A549 (cell line): ENCODE measurements at regions not wholly inside any gene's neighbourhood (a gene's known extent, or its start where the extent isn't known, plus 50 kb on each side); places are given as distances from the start of the nearest gene placed in this dataset.

Experiments used
- ATAC-seq, 2 experiments: fragments of 200-7000 bp in 1 of 2; fragments of >200 bp in 1 of 2; cut with Nextera tagmentation in 1 of 2; cut with Tn5 transposase in 1 of 2; 3 replicates each; pipeline versions ENCODE4 v1.8.0 to v1.9.1; 2018 to 2020; ENCODE audit warnings: mild to moderate bottlenecking in 1 of 2, moderate library complexity in 1 of 2
- CTCF ChIA-PET: fragments of 300-600 bp; sonication (Branson Sonifier 250); formaldehyde crosslinking; extraction: SDS; loops from one replicate; lab custom pipeline; 2021; ENCODE audit warnings: antibody characterized with exemption, inconsistent platforms; lab: Yijun Ruan, JAX
- POLR2A ChIA-PET: fragments of 350-600 bp; formaldehyde crosslinking; extraction: SDS; loops from one replicate; lab custom pipeline; 2021; ENCODE audit warnings: antibody characterized with exemption, inconsistent platforms; lab: Yijun Ruan, JAX
- DNase-seq, 2 experiments: peaks; one replicate each; pipeline versions ENCODE4 v3.0.0 to v3.0.0-alpha.2; 2011 to 2016; ENCODE audit warnings: low read depth in 1 of 2, low spot score in 1 of 2
- FAIRE-seq: peaks from 2 replicates; lab custom pipeline; 2011; peaks lifted over from hg19 to GRCh38; lab: Jason Lieb, UNC
- H3K27ac ChIP-seq, 2 experiments: fragments of >200 bp; sonication (Bioruptor Twin); formaldehyde crosslinking; 3 replicates each; pipeline ENCODE4 v1.5.1; 2016 to 2017
- H3K4me1 ChIP-seq: fragments of >200 bp; sonication (Bioruptor Twin); formaldehyde crosslinking; 3 replicates; pipeline ENCODE4 v1.6.1; 2016
- H3K4me2 ChIP-seq: fragments of >200 bp; sonication (Bioruptor Twin); formaldehyde crosslinking; 3 replicates; pipeline ENCODE4 v1.6.1; 2016
- H3K4me3 ChIP-seq: fragments of >200 bp; sonication (Bioruptor Twin); formaldehyde crosslinking; 3 replicates; pipeline ENCODE4 v1.5.1; 2016
- H3K9me3 ChIP-seq: fragments of >200 bp; sonication (Bioruptor Twin); formaldehyde crosslinking; 3 replicates; pipeline ENCODE4 v1.6.1; 2016
- BCL3 ChIP-seq: fragments of >200 bp; sonication (Bioruptor Twin); formaldehyde crosslinking; IDR thresholded peaks from 3 replicates; pipeline ENCODE4 v1.6.1; 2016
- CBX2 ChIP-seq: fragments of 200-600 bp; sonication (generic); IDR thresholded peaks from 2 replicates; pipeline ENCODE4 v1.6.1; 2016; ENCODE audit warnings: low read depth, mild to moderate bottlenecking, borderline replicate concordance
- CBX8 ChIP-seq: fragments of 200-600 bp; sonication (generic); IDR thresholded peaks from 2 replicates; pipeline ENCODE4 v1.6.1; 2016
- CTCF ChIP-seq: fragments of >200 bp; sonication (Bioruptor Twin); formaldehyde crosslinking; IDR thresholded peaks from 3 replicates; pipeline ENCODE4 v1.5.1; 2016
- EHF ChIP-seq: fragments of 250-450 bp; sonication (Bioruptor Pico); IDR thresholded peaks from 2 replicates; pipeline ENCODE4 v1.5.0; 2020; ENCODE audit warnings: mild to moderate bottlenecking
- EHMT2 ChIP-seq: fragments of 200-600 bp; sonication (generic); IDR thresholded peaks from 2 replicates; pipeline ENCODE4 v1.6.1; 2016; ENCODE audit warnings: antibody characterized with exemption, low read depth, mild to moderate bottlenecking, moderate library complexity
- ELK1 ChIP-seq: fragments of 150-350 bp; IDR thresholded peaks from 2 replicates; pipeline ENCODE4 v1.6.1; 2014; ENCODE audit warnings: low read depth, mild to moderate bottlenecking, low read length
- EP300 ChIP-seq, 2 experiments: fragments of >200 bp; sonication (Bioruptor Twin); formaldehyde crosslinking; IDR thresholded peaks; 2 replicates in 1 of 2; 3 replicates in 1 of 2; pipeline ENCODE4 v1.6.1; 2016 to 2017
- ESRRA ChIP-seq: fragments of 150-350 bp; IDR thresholded peaks from 2 replicates; pipeline ENCODE4 v1.6.1; 2014; ENCODE audit warnings: mild to moderate bottlenecking, low read length, borderline replicate concordance
- FOSB ChIP-seq: fragments of 250-450 bp; sonication (Bioruptor Pico); IDR thresholded peaks from 2 replicates; pipeline ENCODE4 v1.5.0; 2020; ENCODE audit warnings: mild to moderate bottlenecking, moderate library complexity
- FOSL2 ChIP-seq, 2 experiments: fragments of 450-650 bp in 1 of 2; fragments of >200 bp in 1 of 2; sonication (Bioruptor Twin) in 1 of 2; formaldehyde crosslinking; IDR thresholded peaks; 2 replicates each; pipeline versions ENCODE4 v1.5.0 to v1.6.1; 2016 to 2020; ENCODE audit warnings: mild to moderate bottlenecking in 1 of 2, moderate library complexity in 1 of 2
- GATA3 ChIP-seq: IDR thresholded peaks from 2 replicates; pipeline ENCODE4 v1.6.1; 2012; ENCODE audit warnings: borderline replicate concordance
- HDAC2 ChIP-seq: fragments of 200-600 bp; sonication (generic); IDR thresholded peaks from 2 replicates; pipeline ENCODE4 v1.6.1; 2016
- HMGXB4 ChIP-seq: fragments of 250-450 bp; sonication (Bioruptor Pico); IDR thresholded peaks from 2 replicates; pipeline ENCODE4 v1.5.0; 2021; ENCODE audit warnings: mild to moderate bottlenecking, moderate library complexity, borderline replicate concordance
- HOXA7 ChIP-seq: fragments of 250-450 bp; sonication (Bioruptor Pico); IDR thresholded peaks from 2 replicates; pipeline ENCODE4 v1.5.0; 2020; ENCODE audit warnings: mild to moderate bottlenecking, moderate library complexity
- HOXB5 ChIP-seq: fragments of 250-450 bp; sonication (Bioruptor Pico); IDR thresholded peaks from 2 replicates; pipeline ENCODE4 v1.5.0; 2020; ENCODE audit warnings: mild to moderate bottlenecking, moderate library complexity
- KDM5A ChIP-seq: fragments of 200-600 bp; sonication (generic); IDR thresholded peaks from 2 replicates; pipeline ENCODE4 v1.6.1; 2016; ENCODE audit warnings: antibody characterized with exemption, mild to moderate bottlenecking
- NPAS2 ChIP-seq: fragments of 250-450 bp; sonication (Bioruptor Pico); IDR thresholded peaks from 2 replicates; pipeline ENCODE4 v1.8.0; 2022; ENCODE audit warnings: mild to moderate bottlenecking, moderate library complexity, borderline replicate concordance
- POLR2A ChIP-seq: IDR thresholded peaks from 2 replicates; pipeline ENCODE4 v1.6.1; 2012; ENCODE audit warnings: mild to moderate bottlenecking, low read length
- RAD21 ChIP-seq, 2 experiments: fragments of >200 bp in 1 of 2; sonication (Bioruptor Twin) in 1 of 2; formaldehyde crosslinking in 1 of 2; IDR thresholded peaks in 1 of 2; conservative IDR thresholded peaks in 1 of 2; 2 replicates in 1 of 2; 3 replicates in 1 of 2; pipeline ENCODE4 v1.6.1; 2012 to 2018; ENCODE audit warnings: inconsistent platforms in 1 of 2
- RCOR1 ChIP-seq: fragments of 150-350 bp; IDR thresholded peaks from 2 replicates; pipeline ENCODE4 v1.6.1; 2014; ENCODE audit warnings: antibody characterized with exemption, low read length, low read depth
- RFX5 ChIP-seq: fragments of 450-650 bp; IDR thresholded peaks from 2 replicates; pipeline ENCODE4 v1.7.1; 2014; ENCODE audit warnings: antibody characterized with exemption, mild to moderate bottlenecking, moderate library complexity
- SREBF2 ChIP-seq: fragments of 450-650 bp; IDR thresholded peaks from 2 replicates; pipeline ENCODE4 v1.6.1; 2014; ENCODE audit warnings: mild to moderate bottlenecking, moderate library complexity
- TFCP2L1 ChIP-seq: fragments of 250-450 bp; sonication (Bioruptor Pico); IDR thresholded peaks from 2 replicates; pipeline ENCODE4 v1.5.0; 2021; ENCODE audit warnings: mild to moderate bottlenecking
- USF2 ChIP-seq: fragments of 450-650 bp; IDR thresholded peaks from 2 replicates; pipeline ENCODE4 v1.6.1; 2014; ENCODE audit warnings: antibody characterized with exemption
- ZFP36 ChIP-seq: fragments of 450-650 bp; IDR thresholded peaks from 2 replicates; pipeline ENCODE4 v1.6.1; 2014; ENCODE audit warnings: borderline replicate concordance; ENCODE audit not compliant: partially characterized antibody
- WGBS: methylation state at CpG from one replicate; pipeline ENCODE4 v1.1.6; 2017; ENCODE audit errors: missing lambda C conversion rate; 5-methylcytosine and 5-hydroxymethylcytosine counted together

- TF ChIP-seq HOXB5: no peak
- TF ChIP-seq ELK1: no peak
- no peak for TF ChIP-seq HOXA7 (CRISPR knock-in tag)
- no peak for TF ChIP-seq EP300 (IDR thresholded peaks at IDR 0.05)
- no peak for TF ChIP-seq RCOR1
- no peak for TF ChIP-seq TFCP2L1 (CRISPR knock-in tag)
- TF ChIP-seq USF2: no peak
- Histone ChIP-seq H3K4me3 (no peak overlapping the region), H3K27ac (no peak overlapping the region), H3K4me1 (no peaks in the 10 kb centered on the region), H3K4me2 (no peak overlapping the region), H3K9me3 (no peaks in the 10 kb centered on the region)
- DNase-seq (no peak), ATAC-seq (no peak), FAIRE-seq (no peak)
- POLR2A ChIA-PET: no interaction called here
- CTCF ChIA-PET: no interaction called here
Observed at GRCh38 chrX:78532363-78532762, 126.8 kb downstream of the RTL3 start.

- ATAC-seq: no peak
- ChIA-PET CTCF (no interaction called here), POLR2A (no interaction called here)
- no peaks in the 10 kb centered on the region for H3K4me1 ChIP-seq
- 0% methylated on average over 1 of the region's 1 CpG for WGBS
- FAIRE-seq: no peak
- H3K4me2 ChIP-seq: no peak overlapping the region
- no peak for DNase-seq
- TF ChIP-seq KDM5A (no peak), FOSB (CRISPR knock-in tag) (no peak), EHF (CRISPR knock-in tag) (no peak), RAD21 (conservative IDR thresholded peaks at IDR 0.05 in 1 of 2, IDR thresholded peaks at IDR 0.05 in 1 of 2) (no peak), POLR2A (no peak), NPAS2 (CRISPR knock-in tag) (no peak), SREBF2 (no peak), FOSL2 (IDR thresholded peaks at IDR 0.05) (no peak), FOSL2 (CRISPR knock-in tag; IDR thresholded peaks at IDR 0.05) (no peak), ZFP36 (no peak), EP300 (IDR thresholded peaks at IDR 0.05) (no peak), USF2 (no peak), ESRRA (no peak), EHMT2 (no peak)
- TF ChIP-seq, all 56 proteins: peak for 0
- Histone ChIP-seq H3K4me3 (no peak overlapping the region), H3K27ac (no peak overlapping the region), H3K9me3 (no peaks in the 10 kb centered on the region)
Observed at GRCh38 chrX:78527818-78528217, 131.3 kb downstream of the RTL3 start.

- no peaks in the 10 kb centered on the region for H3K9me3 ChIP-seq
- H3K4me2 ChIP-seq: no peak overlapping the region
- FAIRE-seq (no peak), ATAC-seq (no peak), DNase-seq (no peak)
- CTCF ChIA-PET: no interaction called here
- POLR2A ChIA-PET: no interaction called here
- no peak overlapping the region for H3K27ac ChIP-seq
- H3K4me3 ChIP-seq: no peak overlapping the region
- H3K4me1 ChIP-seq: no peaks in the 10 kb centered on the region
- WGBS: 8% methylated on average over 1 of the region's 1 CpG
- TF ChIP-seq HMGXB4 (CRISPR knock-in tag) (no peak), HDAC2 (no peak), CBX8 (no peak), GATA3 (no peak), BCL3 (no peak), CTCF (no peak), EHF (CRISPR knock-in tag) (no peak), RFX5 (no peak), CBX2 (no peak)
Observed at GRCh38 chrX:78527263-78527662, 131.9 kb downstream of the RTL3 start.
